HCEC 1CT (cell line): ENCODE measurements at regions not wholly inside any gene's neighbourhood (a gene's known extent, or its start where the extent isn't known, plus 50 kb on each side); places are given as distances from the start of the nearest gene placed in this dataset.

Source experiments
- DNase-seq: peaks from one replicate; pipeline ENCODE4 v3.0.0-alpha.2; 2017

- no peak for DNase-seq
Measured at GRCh38 chr7:1322240-1323110, 89.8 kb downstream of the UNCX start.

GRCh38 chr7:1323178-1324027 lies 90.7 kb downstream of the UNCX start:
- no peak for DNase-seq

- DNase-seq, result no peak
Measured at GRCh38 chr7:1324028-1324900, 91.6 kb downstream of the UNCX start.

- no peak for DNase-seq
Measured at GRCh38 chr7:1325246-1325645, 92.6 kb downstream of the UNCX start.

GRCh38 chr7:1325646-1326510 lies 93.2 kb downstream of the UNCX start:
- no peak for DNase-seq

- DNase-seq, result no peak
Measured at GRCh38 chr7:1326511-1326785, 93.8 kb downstream of the UNCX start.

- no peak for DNase-seq
Measured at GRCh38 chr7:1329261-1329660, 96.6 kb downstream of the UNCX start.

GRCh38 chr7:1329966-1330800 lies 97.5 kb downstream of the UNCX start:
- DNase-seq, result no peak

GRCh38 chr7:1330801-1331425 lies 98.2 kb downstream of the UNCX start:
- DNase-seq, result no peak

GRCh38 chr7:1331561-1332467 lies 99.1 kb downstream of the UNCX start:
- DNase-seq, result no peak

GRCh38 chr7:1336509-1336908 lies 103.8 kb downstream of the UNCX start:
- DNase-seq, result no peak

- DNase-seq, result no peak
Measured at GRCh38 chr7:1339611-1340010, 106.9 kb downstream of the UNCX start.

- DNase-seq, result no peak
Measured at GRCh38 chr7:1340031-1340430, 107.4 kb downstream of the UNCX start.

GRCh38 chr7:1340461-1341360 lies 108.0 kb downstream of the UNCX start:
- DNase-seq, result no peak

GRCh38 chr7:1341361-1342089 lies 108.9 kb downstream of the UNCX start:
- no peak for DNase-seq

GRCh38 chr7:1342090-1342640 lies 109.5 kb downstream of the UNCX start:
- DNase-seq, result no peak

- no peak for DNase-seq
Measured at GRCh38 chr7:1343551-1343950, 110.9 kb downstream of the UNCX start.

GRCh38 chr7:1344421-1344820 lies 111.7 kb downstream of the UNCX start:
- no peak for DNase-seq
